A549 (cell line): ENCODE measurements at regions not wholly inside any gene's neighbourhood (a gene's known extent, or its start where the extent isn't known, plus 50 kb on each side); places are given as distances from the start of the nearest gene placed in this dataset.

Experiments
- ATAC-seq, 2 experiments: fragments of 200-7000 bp in 1 of 2; fragments of >200 bp in 1 of 2; cut with Nextera tagmentation in 1 of 2; cut with Tn5 transposase in 1 of 2; 3 replicates each; pipeline versions ENCODE4 v1.8.0 to v1.9.1; 2018 to 2020; ENCODE audit warnings: mild to moderate bottlenecking in 1 of 2, moderate library complexity in 1 of 2
- CTCF ChIA-PET: fragments of 300-600 bp; sonication (Branson Sonifier 250); formaldehyde crosslinking; extraction: SDS; loops from one replicate; lab custom pipeline; 2021; ENCODE audit warnings: antibody characterized with exemption, inconsistent platforms; lab: Yijun Ruan, JAX
- POLR2A ChIA-PET: fragments of 350-600 bp; formaldehyde crosslinking; extraction: SDS; loops from one replicate; lab custom pipeline; 2021; ENCODE audit warnings: antibody characterized with exemption, inconsistent platforms; lab: Yijun Ruan, JAX
- DNase-seq, 2 experiments: peaks; one replicate each; pipeline versions ENCODE4 v3.0.0 to v3.0.0-alpha.2; 2011 to 2016; ENCODE audit warnings: low read depth in 1 of 2, low spot score in 1 of 2
- FAIRE-seq: peaks from 2 replicates; lab custom pipeline; 2011; peaks lifted over from hg19 to GRCh38; lab: Jason Lieb, UNC
- H3K27ac ChIP-seq, 2 experiments: fragments of >200 bp; sonication (Bioruptor Twin); formaldehyde crosslinking; 3 replicates each; pipeline ENCODE4 v1.5.1; 2016 to 2017
- H3K4me1 ChIP-seq: fragments of >200 bp; sonication (Bioruptor Twin); formaldehyde crosslinking; 3 replicates; pipeline ENCODE4 v1.6.1; 2016
- H3K4me2 ChIP-seq: fragments of >200 bp; sonication (Bioruptor Twin); formaldehyde crosslinking; 3 replicates; pipeline ENCODE4 v1.6.1; 2016
- H3K4me3 ChIP-seq: fragments of >200 bp; sonication (Bioruptor Twin); formaldehyde crosslinking; 3 replicates; pipeline ENCODE4 v1.5.1; 2016
- H3K9me3 ChIP-seq: fragments of >200 bp; sonication (Bioruptor Twin); formaldehyde crosslinking; 3 replicates; pipeline ENCODE4 v1.6.1; 2016
- ATOH8 ChIP-seq: fragments of 250-450 bp; sonication (Bioruptor Pico); IDR thresholded peaks from 2 replicates; pipeline ENCODE4 v1.5.0; 2020; ENCODE audit warnings: low read depth, mild to moderate bottlenecking, moderate library complexity
- CBX8 ChIP-seq: fragments of 200-600 bp; sonication (generic); IDR thresholded peaks from 2 replicates; pipeline ENCODE4 v1.6.1; 2016
- E2F6 ChIP-seq: IDR thresholded peaks from 2 replicates; pipeline ENCODE4 v1.6.1; 2012; ENCODE audit warnings: low read depth, borderline replicate concordance
- FOXS1 ChIP-seq: fragments of 250-450 bp; sonication (Bioruptor Pico); IDR thresholded peaks from 2 replicates; pipeline ENCODE4 v1.5.0; 2020; ENCODE audit warnings: mild to moderate bottlenecking, moderate library complexity
- HEYL ChIP-seq: fragments of 250-450 bp; sonication (Bioruptor Pico); IDR thresholded peaks from 2 replicates; pipeline ENCODE4 v1.8.0; 2021; ENCODE audit warnings: mild to moderate bottlenecking, moderate library complexity
- HOXB5 ChIP-seq: fragments of 250-450 bp; sonication (Bioruptor Pico); IDR thresholded peaks from 2 replicates; pipeline ENCODE4 v1.5.0; 2020; ENCODE audit warnings: mild to moderate bottlenecking, moderate library complexity
- JUNB ChIP-seq: fragments of >200 bp; sonication (Bioruptor Twin); formaldehyde crosslinking; IDR thresholded peaks from 2 replicates; pipeline ENCODE4 v1.6.1; 2016
- MAX ChIP-seq: IDR thresholded peaks from 2 replicates; pipeline ENCODE4 v1.6.1; 2012
- POLR2A ChIP-seq: IDR thresholded peaks from 2 replicates; pipeline ENCODE4 v1.6.1; 2012; ENCODE audit warnings: mild to moderate bottlenecking, low read length
- RAD21 ChIP-seq, 2 experiments: fragments of >200 bp in 1 of 2; sonication (Bioruptor Twin) in 1 of 2; formaldehyde crosslinking in 1 of 2; IDR thresholded peaks in 1 of 2; conservative IDR thresholded peaks in 1 of 2; 2 replicates in 1 of 2; 3 replicates in 1 of 2; pipeline ENCODE4 v1.6.1; 2012 to 2018; ENCODE audit warnings: inconsistent platforms in 1 of 2
- RARB ChIP-seq: fragments of 250-450 bp; sonication (Bioruptor Pico); IDR thresholded peaks from 2 replicates; pipeline ENCODE4 v1.8.0; 2021; ENCODE audit warnings: mild to moderate bottlenecking, moderate library complexity
- SREBF2 ChIP-seq: fragments of 450-650 bp; IDR thresholded peaks from 2 replicates; pipeline ENCODE4 v1.6.1; 2014; ENCODE audit warnings: mild to moderate bottlenecking, moderate library complexity
- ZNF302 ChIP-seq: fragments of 250-450 bp; sonication (Bioruptor Pico); IDR thresholded peaks from 2 replicates; pipeline ENCODE4 v1.9.0; 2021; ENCODE audit warnings: inconsistent platforms, mild to moderate bottlenecking, moderate library complexity
- ZSCAN20 ChIP-seq: fragments of 250-450 bp; sonication (Bioruptor Pico); IDR thresholded peaks from 2 replicates; pipeline ENCODE4 v1.8.0; 2022; ENCODE audit warnings: mild to moderate bottlenecking, moderate library complexity
- WGBS: methylation state at CpG from one replicate; pipeline ENCODE4 v1.1.6; 2017; ENCODE audit errors: missing lambda C conversion rate; 5-methylcytosine and 5-hydroxymethylcytosine counted together
- TF ChIP-seq, protein P1 (sequence below): fragments of 150-350 bp; IDR thresholded peaks from 2 replicates; pipeline ENCODE4 v1.6.1; 2014; ENCODE audit warnings: low read depth, mild to moderate bottlenecking, low read length

DNA sequence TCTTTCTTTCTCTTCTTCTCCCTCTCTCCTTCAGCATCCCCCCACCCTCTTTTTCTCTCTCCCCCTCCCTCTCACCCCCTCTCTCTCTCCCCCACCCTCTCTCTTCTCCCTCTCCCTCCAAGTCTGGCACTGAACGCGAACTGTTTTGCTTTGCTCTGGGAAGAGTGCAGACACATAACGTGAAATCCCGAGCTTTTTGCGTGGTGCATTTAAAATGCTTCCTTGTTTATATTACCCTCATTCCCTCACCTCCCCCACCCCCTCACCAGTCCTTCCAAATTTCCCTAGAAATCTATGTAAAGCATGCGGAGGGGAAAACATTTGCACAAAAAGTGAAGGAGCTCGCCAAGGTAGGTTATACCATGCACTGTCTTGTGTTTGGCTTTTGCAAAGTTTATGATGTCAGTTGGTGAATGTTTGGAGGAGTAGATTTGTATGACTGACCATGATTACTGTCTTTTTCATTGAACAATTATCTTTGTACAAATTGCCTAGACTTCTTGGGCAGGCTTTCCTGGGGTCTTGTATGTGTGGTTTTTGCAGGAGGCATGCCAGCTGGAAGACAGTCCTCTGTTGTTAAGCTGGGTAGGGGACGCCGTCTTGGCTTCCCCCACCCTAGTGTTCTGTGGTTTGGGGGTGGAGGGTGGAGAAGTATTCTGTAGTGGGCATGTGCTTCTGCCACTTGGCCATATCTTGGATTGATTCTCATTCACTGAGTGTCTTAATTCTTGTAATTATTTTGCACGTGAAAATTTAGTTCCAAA is 123.7 kb upstream of the HSD17B12 start:
- Histone ChIP-seq H3K4me1 (peaks cover 15% of the 10 kb centered on the region; the same call in 2 of the 3 replicates), H3K4me2 (peak overlapping the region; percentile 36), H3K9me3 (no peaks in the 10 kb centered on the region), H3K27ac (no peak overlapping the region)
- CTCF ChIA-PET: interaction anchor here (1.2 to 3.3 kb wide), 4 partner anchors 11 to 50 kb away, joined by 3 to 28 read pairs (median 3); no protein-coding TSS in a partner anchor
- TF ChIP-seq CBX8 (0 out of 2 replicates have a peak, but pooled peaks have one; percentile 54), JUNB (no peak)
- TF ChIP-seq, protein P1, sequence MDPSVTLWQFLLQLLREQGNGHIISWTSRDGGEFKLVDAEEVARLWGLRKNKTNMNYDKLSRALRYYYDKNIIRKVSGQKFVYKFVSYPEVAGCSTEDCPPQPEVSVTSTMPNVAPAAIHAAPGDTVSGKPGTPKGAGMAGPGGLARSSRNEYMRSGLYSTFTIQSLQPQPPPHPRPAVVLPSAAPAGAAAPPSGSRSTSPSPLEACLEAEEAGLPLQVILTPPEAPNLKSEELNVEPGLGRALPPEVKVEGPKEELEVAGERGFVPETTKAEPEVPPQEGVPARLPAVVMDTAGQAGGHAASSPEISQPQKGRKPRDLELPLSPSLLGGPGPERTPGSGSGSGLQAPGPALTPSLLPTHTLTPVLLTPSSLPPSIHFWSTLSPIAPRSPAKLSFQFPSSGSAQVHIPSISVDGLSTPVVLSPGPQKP: no peak
- TF ChIP-seq, all 56 proteins: peak for 1
- under 1% methylated on average over 10 of the region's 10 CpGs for WGBS
- FAIRE-seq (no peak), ATAC-seq (peak in 1 of 2 experiments; percentile 30; a peak in 2 of 6 replicates), DNase-seq (no peak)
- peak overlapping the region; percentile 13; the same call in 1 of the 3 replicates for H3K4me3 ChIP-seq
- POLR2A ChIA-PET: no interaction called here

- Histone ChIP-seq H3K4me2 (peak overlapping the region; percentile 5; the same call in 2 of the 3 replicates), H3K27ac (no peak overlapping the region), H3K4me1 (peaks cover 15% of the 10 kb centered on the region; the same call in 2 of the 3 replicates), H3K9me3 (no peaks in the 10 kb centered on the region), H3K4me3 (no peak overlapping the region)
- CTCF ChIA-PET: interaction anchor here (0.9 to 3.3 kb wide), 7 partner anchors 11 to 294 kb away, joined by 3 to 28 read pairs (median 3); no protein-coding TSS in a partner anchor
- no peak for FAIRE-seq
- peak in 1 of 2 experiments; percentile 61; a peak in 3 of 6 replicates for ATAC-seq
- POLR2A ChIA-PET: no interaction called here
- no peak for DNase-seq
- whole genome bisulfite sequencing: 13% methylated on average over 13 of the region's 13 CpGs
- TF ChIP-seq RAD21 (conservative IDR thresholded peaks at IDR 0.05 in 1 of 2, IDR thresholded peaks at IDR 0.05 in 1 of 2) (peak in 1 of 2 experiments; percentile 25; a peak in 1 of 5 replicates), ATOH8 (CRISPR knock-in tag) (no peak)
Measured at GRCh38 chr11:43557553-43558110, 122.9 kb upstream of the HSD17B12 start.

DNA sequence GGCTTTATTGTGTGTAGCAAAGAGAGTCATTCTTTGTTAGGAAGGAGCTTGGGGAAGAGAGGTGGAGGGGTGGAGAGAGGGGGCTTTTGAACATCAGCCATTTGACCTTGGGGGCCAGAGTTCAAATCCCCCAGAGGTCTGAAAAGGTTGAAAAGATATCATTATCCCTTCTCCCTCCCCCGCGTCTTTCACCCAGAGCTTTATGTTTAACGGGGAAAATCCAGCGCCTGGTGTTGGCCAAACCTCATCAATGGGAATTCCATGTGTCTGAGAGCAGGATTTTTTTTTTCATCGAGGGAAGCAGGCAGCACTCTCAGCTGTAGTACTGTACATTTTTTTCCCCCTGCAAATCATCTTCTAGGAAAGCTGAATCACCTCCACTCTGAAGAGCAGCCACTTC is 122.4 kb upstream of the HSD17B12 start:
- DNase-seq (no peak), ATAC-seq (no peak), FAIRE-seq (no peak)
- 14% methylated on average over 5 of the region's 5 CpGs for WGBS
- TF ChIP-seq JUNB: no peak
- no peak for TF ChIP-seq ZNF302 (CRISPR knock-in tag)
- no peak for TF ChIP-seq RARB (CRISPR knock-in tag)
- TF ChIP-seq FOXS1 (CRISPR knock-in tag): no peak
- TF ChIP-seq HOXB5 (CRISPR knock-in tag): no peak
- no peak for TF ChIP-seq SREBF2
- no peak for TF ChIP-seq ZSCAN20 (CRISPR knock-in tag)
- H3K4me3 ChIP-seq: no peak overlapping the region
- H3K9me3 ChIP-seq: no peaks in the 10 kb centered on the region
- H3K4me2 ChIP-seq: no peak overlapping the region
- ChIA-PET CTCF (interaction anchor here (0.9 to 3.3 kb wide), 6 partner anchors 10 to 294 kb away, joined by 3 to 28 read pairs (median 4); no protein-coding TSS in a partner anchor), POLR2A (no interaction called here)
- no peak overlapping the region for H3K27ac ChIP-seq
- peaks cover 15% of the 10 kb centered on the region; the same call in 2 of the 3 replicates for H3K4me1 ChIP-seq

GRCh38 chr11:43558556-43559127 is 121.9 kb upstream of the HSD17B12 start:
- no peak overlapping the region for H3K4me2 ChIP-seq
- TF ChIP-seq JUNB (no peak), MAX (no peak), FOXS1 (CRISPR knock-in tag) (no peak), E2F6 (no peak), HEYL (no peak), POLR2A (no peak), RAD21 (conservative IDR thresholded peaks at IDR 0.05 in 1 of 2, IDR thresholded peaks at IDR 0.05 in 1 of 2) (no peak)
- no peaks in the 10 kb centered on the region for H3K9me3 ChIP-seq
- H3K27ac ChIP-seq: no peak overlapping the region
- H3K4me1 ChIP-seq: peaks cover 15% of the 10 kb centered on the region; the same call in 2 of the 3 replicates
- POLR2A ChIA-PET: no interaction called here
- FAIRE-seq (no peak), ATAC-seq (no peak), DNase-seq (no peak)
- CTCF ChIA-PET: interaction anchor here (0.9 to 3.3 kb wide), 5 partner anchors 10 to 293 kb away, joined by 3 to 28 read pairs (median 4); no protein-coding TSS in a partner anchor
- WGBS: 3% methylated on average over 8 of the region's 8 CpGs
- no peak overlapping the region for H3K4me3 ChIP-seq
